Stomach (tissue), 8 donors: ENCODE measurements at regions not wholly inside any gene's neighbourhood (a gene's known extent, or its start where the extent isn't known, plus 50 kb on each side); places are given as distances from the start of the nearest gene placed in this dataset.

Experiments used
- DNase-seq, 2 donors: peaks; one replicate each; pipeline versions ENCODE4 v3.0.0 to v3.0.0-alpha.2; 2013 to 2019
- H3K27ac ChIP-seq, 5 donors: fragments of 200-600 bp in 4 of 5; sonication (generic) in 4 of 5; one replicate each; pipeline ENCODE4 v1.5.1; 2013 to 2019; ENCODE audit warnings: mild to moderate bottlenecking in 1 of 5, moderate library complexity in 1 of 5
- H3K27me3 ChIP-seq, 3 donors: fragments of 200-600 bp; sonication (generic); one replicate each; pipeline ENCODE4 v1.5.1; 2017 to 2019; ENCODE audit warnings: mixed run types in 1 of 3
- H3K36me3 ChIP-seq, 4 donors: fragments of 200-600 bp; sonication (generic); 1 replicate in 3 of 4; 2 replicates in 1 of 4; pipeline ENCODE4 v1.5.1; 2016 to 2019
- H3K4me1 ChIP-seq, 4 donors: fragments of 200-600 bp; sonication (generic); one replicate each; pipeline ENCODE4 v1.5.1; 2016 to 2019
- H3K4me3 ChIP-seq, 4 donors: fragments of 200-600 bp; sonication (generic) in 3 of 4; one replicate each; pipeline ENCODE4 v1.5.1; 2016 to 2019; ENCODE audit warnings: mild to moderate bottlenecking in 1 of 4
- H3K9me3 ChIP-seq, 4 donors: fragments of 200-600 bp; sonication (generic); one replicate each; pipeline ENCODE4 v1.5.1; 2016 to 2019
- CTCF ChIP-seq, 7 experiments: fragments of 450-650 bp in 4 of 7; fragments of 200-600 bp in 3 of 7; sonication (generic) in 3 of 7; IDR thresholded peaks; one replicate each; pipeline ENCODE4 v1.5.1; 2016 to 2019; ENCODE audit warnings: antibody characterized with exemption in 7 of 7, control low read depth in 2 of 7, mild to moderate bottlenecking in 1 of 7
- EP300 ChIP-seq: sonication (generic); formaldehyde crosslinking; IDR thresholded peaks from one replicate; pipeline ENCODE4 v1.6.1; 2017; ENCODE audit warnings: antibody characterized with exemption
- POLR2A ChIP-seq, 4 donors: fragments of 450-650 bp; IDR thresholded peaks; one replicate each; pipeline ENCODE4 v1.6.1; 2016; ENCODE audit warnings: antibody characterized with exemption in 4 of 4, control low read depth in 2 of 4, mild to moderate bottlenecking in 1 of 4, moderate library complexity in 1 of 4
- POLR2AphosphoS5 ChIP-seq, 3 donors: sonication (generic); formaldehyde crosslinking; IDR thresholded peaks; one replicate each; pipeline ENCODE4 v1.6.1; 2016; ENCODE audit warnings: antibody characterized with exemption in 3 of 3
- WGBS, 5 donors: extraction: QIAGEN DNeasy Blood & Tissue Kit in 3 of 5; methylation state at CpG; one replicate each; pipeline versions ENCODE4 v1.1.5 to v1.1.7; 2013 to 2018; 5-methylcytosine and 5-hydroxymethylcytosine counted together
- intact Hi-C: fragments of 100-400 bp; cut with DNase I; formaldehyde crosslinking; loops from one replicate; pipeline ENCODE4 v1.15.1; 2023; ENCODE audit warnings: low total_unique reads
- donor health status: healthy with polysubstance abuse.
- donor health status: Bipolar disorder and iron deficiency.
- donor health status: healthy.

- no peak overlapping the region for H3K4me3 ChIP-seq
- no peak for TF ChIP-seq POLR2A (IDR thresholded peaks at IDR 0.05)
- TF ChIP-seq POLR2AphosphoS5 (IDR thresholded peaks at IDR 0.05) = no peak
- no peak for TF ChIP-seq EP300
- TF ChIP-seq CTCF (IDR thresholded peaks at IDR 0.05) = no peak
- H3K9me3 ChIP-seq = peaks cover 0 to 13% (median 3%) of the 10 kb centered on the region in 4 donors
- WGBS, 5 donors = 10 to 19% (median 12%) methylated on average over 2 of the region's 2 CpGs
- DNase-seq = no peak
- H3K36me3 ChIP-seq = no peaks in the 10 kb centered on the region
- peaks cover 0 to 63% (median 39%) of the 10 kb centered on the region in 3 donors for H3K27me3 ChIP-seq
- intact Hi-C loops = no loop called here
- no peak overlapping the region for H3K27ac ChIP-seq
- H3K4me1 ChIP-seq = no peaks in the 10 kb centered on the region
Measured at GRCh38 chr16:22635357-22635761, 124.7 kb downstream of the NPIPB5 start.

- H3K36me3 ChIP-seq = no peaks in the 10 kb centered on the region
- no peaks in the 10 kb centered on the region for H3K4me1 ChIP-seq
- intact Hi-C loops = no loop called here
- peaks cover 0 to 67% (median 39%) of the 10 kb centered on the region in 3 donors for H3K27me3 ChIP-seq
- TF ChIP-seq EP300 = no peak
- no peak for TF ChIP-seq POLR2A (IDR thresholded peaks at IDR 0.05)
- TF ChIP-seq CTCF (IDR thresholded peaks at IDR 0.05) = no peak
- no peak for TF ChIP-seq POLR2AphosphoS5 (IDR thresholded peaks at IDR 0.05)
- no peak overlapping the region for H3K4me3 ChIP-seq
- 37 to 46% (median 43%) methylated on average over 6 of the region's 6 CpGs for WGBS, 5 donors
- H3K9me3 ChIP-seq = peaks cover 0 to 13% (median 3%) of the 10 kb centered on the region in 4 donors
- DNase-seq = no peak
- no peak overlapping the region for H3K27ac ChIP-seq
Measured at GRCh38 chr16:22635801-22636200, 125.1 kb downstream of the NPIPB5 start.

- Histone ChIP-seq H3K9me3 (peaks cover 0 to 13% (median 3%) of the 10 kb centered on the region in 4 donors), H3K4me3 (no peak overlapping the region), H3K27me3 (peaks cover 0 to 83% (median 33%) of the 10 kb centered on the region in 3 donors), H3K27ac (no peak overlapping the region), H3K4me1 (no peaks in the 10 kb centered on the region), H3K36me3 (no peaks in the 10 kb centered on the region)
- no peak for DNase-seq
- 77 to 81% (median 77%) methylated on average over 8 of the region's 8 CpGs for WGBS, 5 donors
- TF ChIP-seq POLR2A (IDR thresholded peaks at IDR 0.05) = no peak
- no peak for TF ChIP-seq EP300
- TF ChIP-seq POLR2AphosphoS5 (IDR thresholded peaks at IDR 0.05) = no peak
- no peak for TF ChIP-seq CTCF (IDR thresholded peaks at IDR 0.05)
- intact Hi-C loops = no loop called here
Measured at GRCh38 chr16:22638393-22639206, 127.9 kb downstream of the NPIPB5 start.

- Histone ChIP-seq H3K4me1 (no peaks in the 10 kb centered on the region), H3K36me3 (no peaks in the 10 kb centered on the region), H3K27ac (no peak overlapping the region), H3K27me3 (peaks cover 0 to 82% (median 21%) of the 10 kb centered on the region in 3 donors), H3K9me3 (peaks cover 0 to 13% (median 3%) of the 10 kb centered on the region in 4 donors), H3K4me3 (no peak overlapping the region)
- TF ChIP-seq CTCF (IDR thresholded peaks at IDR 0.05) (no peak), POLR2A (IDR thresholded peaks at IDR 0.05) (no peak), POLR2AphosphoS5 (IDR thresholded peaks at IDR 0.05) (no peak)
- DNase-seq = no peak
- 25 to 50% (median 33%) methylated on average over 1 of the region's 1 CpG for WGBS, 5 donors
- intact Hi-C loops = no loop called here
Measured at GRCh38 chr16:22641131-22641628, 130.5 kb downstream of the NPIPB5 start.
